ENCODE measurements at regions not wholly inside any gene's neighbourhood (a gene's known extent, or its start where the extent isn't known, plus 50 kb on each side); places are given as distances from the start of the nearest gene placed in this dataset.

GRCh38 chr15:101542306-101543025, 53.0 kb upstream of the PCSK6 start:
- no peak overlapping the region for H3K27ac Mint-ChIP-seq
- no peak for DNase-seq
- TF ChIP-seq CTCF (IDR thresholded peaks at IDR 0.05): no peak
- intact Hi-C loops (cut with micrococcal nuclease): no loop called here
- ChIA-PET POLR2A (no interaction called here), CTCF (no interaction called here)
- H3K9me3 Mint-ChIP-seq: peaks cover 3% of the 10 kb centered on the region
- H3K27me3 Mint-ChIP-seq: peaks cover 2% of the 10 kb centered on the region
- H3K4me3 Mint-ChIP-seq: no peak overlapping the region
- H3K4me1 Mint-ChIP-seq (ENCODE audit: low read depth): no peaks in the 10 kb centered on the region
- no peaks in the 10 kb centered on the region for H3K36me3 Mint-ChIP-seq (ENCODE audit: low read depth)
- no peak for ATAC-seq

GRCh38 chr15:101541501-101542292, 52.2 kb upstream of the PCSK6 start:
- peaks cover 1% of the 10 kb centered on the region for H3K9me3 Mint-ChIP-seq
- no peaks in the 10 kb centered on the region for H3K4me1 Mint-ChIP-seq (ENCODE audit: low read depth)
- CTCF ChIA-PET: interaction anchor here (0.8 to 1.2 kb wide), 2 partner anchors 25 to 100 kb away, joined by 3 read pairs; no protein-coding TSS in a partner anchor
- no peak overlapping the region for H3K27ac Mint-ChIP-seq
- H3K4me3 Mint-ChIP-seq: no peak overlapping the region
- ATAC-seq (no peak), DNase-seq (no peak)
- no peak for TF ChIP-seq CTCF (IDR thresholded peaks at IDR 0.05)
- POLR2A ChIA-PET: no interaction called here
- peaks cover 1% of the 10 kb centered on the region for H3K27me3 Mint-ChIP-seq
- intact Hi-C loops (cut with micrococcal nuclease): no loop called here
- no peaks in the 10 kb centered on the region for H3K36me3 Mint-ChIP-seq (ENCODE audit: low read depth)

- Mint-ChIP-seq H3K4me1 (ENCODE audit: low read depth) (no peaks in the 10 kb centered on the region), H3K4me3 (no peak overlapping the region), H3K36me3 (ENCODE audit: low read depth) (no peaks in the 10 kb centered on the region), H3K9me3 (peaks cover 1% of the 10 kb centered on the region), H3K27ac (no peak overlapping the region), H3K27me3 (no peaks in the 10 kb centered on the region)
- peak; percentile 11 for DNase-seq
- intact Hi-C loops (cut with micrococcal nuclease): no loop called here
- ATAC-seq: no peak
- ChIA-PET POLR2A (no interaction called here), CTCF (interaction anchor here (0.8 to 1.2 kb wide), 2 partner anchors 26 to 101 kb away, joined by 3 read pairs; no protein-coding TSS in a partner anchor)
- TF ChIP-seq CTCF (IDR thresholded peaks at IDR 0.05): no peak
Measured at GRCh38 chr15:101540480-101541239, 51.2 kb upstream of the PCSK6 start.

GRCh38 chr15:101539930-101540329, 50.4 kb upstream of the PCSK6 start:
- no peaks in the 10 kb centered on the region for H3K4me1 Mint-ChIP-seq (ENCODE audit: low read depth)
- ChIA-PET CTCF (no interaction called here), POLR2A (no interaction called here)

More at GRCh38 chr15:101539930-101540329, 50.4 kb upstream of the PCSK6 start:
- intact Hi-C loops (cut with micrococcal nuclease): no loop called here
- no peak for ATAC-seq
- DNase-seq: no peak
- H3K27ac Mint-ChIP-seq: no peak overlapping the region
- peaks cover 1% of the 10 kb centered on the region for H3K9me3 Mint-ChIP-seq
- TF ChIP-seq CTCF (IDR thresholded peaks at IDR 0.05): no peak
- no peaks in the 10 kb centered on the region for H3K36me3 Mint-ChIP-seq (ENCODE audit: low read depth)
- H3K27me3 Mint-ChIP-seq: no peaks in the 10 kb centered on the region
- H3K4me3 Mint-ChIP-seq: no peak overlapping the region

Measured in activated CD8-positive, alpha-beta T cell treated with anti-CD3 and anti-CD28 coated beads for 36 hours (primary cell).